ENCODE measurements at regions not wholly inside any gene's neighbourhood (a gene's known extent, or its start where the extent isn't known, plus 50 kb on each side); places are given as distances from the start of the nearest gene placed in this dataset.

GRCh38 chrX:34381241-34381640 is 249.1 kb upstream of the FAM47A start:
- TF ChIP-seq EP300 (IDR thresholded peaks at IDR 0.05) (no peak), POLR2AphosphoS5 (IDR thresholded peaks at IDR 0.05) (no peak)
- ATAC-seq: no peak
- Histone ChIP-seq H3K4me3 (no peak overlapping the region), H3K27ac (no peak overlapping the region), H3K4me1 (no peaks in the 10 kb centered on the region), H3K27me3 (no peaks in the 10 kb centered on the region), H3K9me3 (no peaks in the 10 kb centered on the region), H3K36me3 (no peaks in the 10 kb centered on the region)
- 87 to 91% methylated on average over 1 to 2 of the region's 2 CpGs for WGBS, 2 donors (ENCODE audit: low coverage in 1 of 2)

GRCh38 chrX:34379891-34380290 is 247.8 kb upstream of the FAM47A start:
- ATAC-seq: no peak
- 54 to 64% methylated on average over 4 of the region's 4 CpGs for WGBS, 2 donors (ENCODE audit: low coverage in 1 of 2)
- TF ChIP-seq, protein P1, sequence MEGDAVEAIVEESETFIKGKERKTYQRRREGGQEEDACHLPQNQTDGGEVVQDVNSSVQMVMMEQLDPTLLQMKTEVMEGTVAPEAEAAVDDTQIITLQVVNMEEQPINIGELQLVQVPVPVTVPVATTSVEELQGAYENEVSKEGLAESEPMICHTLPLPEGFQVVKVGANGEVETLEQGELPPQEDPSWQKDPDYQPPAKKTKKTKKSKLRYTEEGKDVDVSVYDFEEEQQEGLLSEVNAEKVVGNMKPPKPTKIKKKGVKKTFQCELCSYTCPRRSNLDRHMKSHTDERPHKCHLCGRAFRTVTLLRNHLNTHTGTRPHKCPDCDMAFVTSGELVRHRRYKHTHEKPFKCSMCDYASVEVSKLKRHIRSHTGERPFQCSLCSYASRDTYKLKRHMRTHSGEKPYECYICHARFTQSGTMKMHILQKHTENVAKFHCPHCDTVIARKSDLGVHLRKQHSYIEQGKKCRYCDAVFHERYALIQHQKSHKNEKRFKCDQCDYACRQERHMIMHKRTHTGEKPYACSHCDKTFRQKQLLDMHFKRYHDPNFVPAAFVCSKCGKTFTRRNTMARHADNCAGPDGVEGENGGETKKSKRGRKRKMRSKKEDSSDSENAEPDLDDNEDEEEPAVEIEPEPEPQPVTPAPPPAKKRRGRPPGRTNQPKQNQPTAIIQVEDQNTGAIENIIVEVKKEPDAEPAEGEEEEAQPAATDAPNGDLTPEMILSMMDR (IDR thresholded peaks at IDR 0.05): no peak
- TF ChIP-seq POLR2A (IDR thresholded peaks at IDR 0.05) (no peak), EP300 (IDR thresholded peaks at IDR 0.05) (no peak), POLR2AphosphoS5 (IDR thresholded peaks at IDR 0.05) (no peak)

GRCh38 chrX:34377645-34378044 is 245.5 kb upstream of the FAM47A start:
- ATAC-seq: no peak
- WGBS, 2 donors (ENCODE audit: low coverage in 1 of 2): 83% methylated on average over 1 of the region's 1 CpG; no CpG with 5 or more reads in 1 of the 2 donors
- no peaks in the 10 kb centered on the region for H3K27me3 ChIP-seq
- no peak overlapping the region for H3K27ac ChIP-seq
- no peak for TF ChIP-seq POLR2A (IDR thresholded peaks at IDR 0.05)
- TF ChIP-seq, protein P1 (IDR thresholded peaks at IDR 0.05): no peak
- no peak for TF ChIP-seq EP300 (IDR thresholded peaks at IDR 0.05)
- no peak for TF ChIP-seq POLR2AphosphoS5 (IDR thresholded peaks at IDR 0.05)
- no peaks in the 10 kb centered on the region for H3K36me3 ChIP-seq
- H3K4me1 ChIP-seq: no peaks in the 10 kb centered on the region
- no peaks in the 10 kb centered on the region for H3K9me3 ChIP-seq
- H3K4me3 ChIP-seq: no peak overlapping the region

More at GRCh38 chrX:34379891-34380290, 247.8 kb upstream of the FAM47A start:
- no peaks in the 10 kb centered on the region for H3K4me1 ChIP-seq
- H3K27ac ChIP-seq: no peak overlapping the region
- H3K4me3 ChIP-seq: no peak overlapping the region
- H3K36me3 ChIP-seq: no peaks in the 10 kb centered on the region
- no peaks in the 10 kb centered on the region for H3K27me3 ChIP-seq
- no peaks in the 10 kb centered on the region for H3K9me3 ChIP-seq

DNA sequence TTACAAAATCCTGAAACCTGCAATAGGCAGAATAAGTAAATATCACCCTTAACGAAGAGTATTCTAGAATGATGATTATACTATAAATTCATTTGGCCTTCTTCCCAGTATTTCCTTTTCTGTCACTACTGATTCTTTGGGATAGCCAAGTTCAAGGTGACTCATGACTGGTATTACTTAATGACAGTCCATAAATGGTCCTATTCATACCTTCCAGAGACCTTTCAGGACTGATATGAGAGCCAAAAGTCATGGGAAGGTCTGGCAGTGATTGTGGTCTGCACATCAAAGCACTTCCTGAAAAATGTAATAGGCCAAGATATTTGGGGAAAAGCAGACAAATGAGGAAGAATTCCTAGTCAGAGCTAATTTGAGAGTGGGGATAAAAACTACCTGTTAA is 239.6 kb upstream of the FAM47A start:
- Histone ChIP-seq H3K4me3 (no peak overlapping the region), H3K27me3 (no peaks in the 10 kb centered on the region), H3K9me3 (no peaks in the 10 kb centered on the region), H3K36me3 (no peaks in the 10 kb centered on the region), H3K27ac (no peak overlapping the region), H3K4me1 (no peaks in the 10 kb centered on the region)
- ATAC-seq: no peak
- TF ChIP-seq EP300 (IDR thresholded peaks at IDR 0.05) (no peak), POLR2AphosphoS5 (IDR thresholded peaks at IDR 0.05) (no peak), POLR2A (IDR thresholded peaks at IDR 0.05) (no peak)
- TF ChIP-seq, protein P1 (IDR thresholded peaks at IDR 0.05): no peak
- WGBS, 2 donors (ENCODE audit: low coverage in 1 of 2): 17 to 50% methylated on average over 1 of the region's 1 CpG

- WGBS, 2 donors (ENCODE audit: low coverage in 1 of 2): 29 to 50% methylated on average over 4 of the region's 4 CpGs
- Histone ChIP-seq H3K27ac (no peak overlapping the region), H3K9me3 (no peaks in the 10 kb centered on the region), H3K4me3 (no peak overlapping the region), H3K36me3 (no peaks in the 10 kb centered on the region), H3K4me1 (no peaks in the 10 kb centered on the region), H3K27me3 (no peaks in the 10 kb centered on the region)
- ATAC-seq: no peak
- TF ChIP-seq, protein P1 (IDR thresholded peaks at IDR 0.05): peak in 3 of 4 experiments; percentile 26 to 42 (median 40)
- TF ChIP-seq EP300 (IDR thresholded peaks at IDR 0.05) (no peak), POLR2A (IDR thresholded peaks at IDR 0.05) (no peak)
These were observed 233.4 kb upstream of the FAM47A start for GRCh38 chrX:34365471-34365870.
